ENCODE measurements at regions not wholly inside any gene's neighbourhood (a gene's known extent, or its start where the extent isn't known, plus 50 kb on each side); places are given as distances from the start of the nearest gene placed in this dataset.

- 90% methylated on average over 2 of the region's 2 CpGs for WGBS
- no peak for TF ChIP-seq POLR2AphosphoS5 (IDR thresholded peaks at IDR 0.05)
- H3K9me3 ChIP-seq, result no peaks in the 10 kb centered on the region
These were observed 295.8 kb downstream of the BCKDHB start for GRCh38 chr6:80402266-80402665.

More at GRCh38 chr6:80402266-80402665, 295.8 kb downstream of the BCKDHB start:
- DNase-seq (ENCODE audit: low spot score), result no peak
- no peak overlapping the region for H3K4me3 ChIP-seq
- H3K27me3 ChIP-seq (replicated peaks; ENCODE audit: insufficient read depth), result no peaks in the 10 kb centered on the region
- H3K27ac ChIP-seq, result no peak overlapping the region
- H3K36me3 ChIP-seq, result no peaks in the 10 kb centered on the region
- intact Hi-C loops (cut with DNase I), result no loop called here
- H3K4me1 ChIP-seq (replicated peaks), result no peaks in the 10 kb centered on the region

Small RNA genes in the stretch of these regions (small RNA-seq; reads per million reads assigned to genes)
- gene AL596028.1 (0 reads per million in 2 donors), gene RNA5SP210 (0 to 0.10 reads per million in 2 donors)

All from prostate gland (tissue), 2 donors.